ENCODE measurements at regions not wholly inside any gene's neighbourhood (a gene's known extent, or its start where the extent isn't known, plus 50 kb on each side); places are given as distances from the start of the nearest gene placed in this dataset.

DNA sequence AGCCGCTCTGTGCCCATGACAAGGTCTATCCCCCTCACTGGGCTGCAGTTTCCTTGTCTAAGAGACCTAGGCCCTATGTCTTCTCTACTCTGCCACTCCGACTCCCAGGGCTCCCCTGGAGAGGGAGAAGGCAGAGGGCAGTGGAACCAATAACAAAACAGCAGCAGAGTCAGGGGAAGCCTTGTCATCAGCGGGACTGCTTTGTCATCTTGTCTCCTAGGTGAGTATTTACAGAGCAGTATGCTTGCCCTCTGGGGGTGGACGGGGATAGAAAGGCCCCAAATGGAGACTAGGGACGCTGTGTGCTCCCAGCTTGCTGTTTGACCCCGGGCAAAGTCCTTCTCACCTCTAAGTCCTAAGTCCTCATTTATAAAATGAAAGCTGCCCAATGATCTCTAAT is 318.5 kb downstream of the CDK5RAP2 start:
- TF ChIP-seq CTCF (IDR thresholded peaks at IDR 0.05; ENCODE audit: low read depth, low read length) (no peak), EZH2phosphoT487 (IDR thresholded peaks at IDR 0.05; ENCODE audit: low read depth) (no peak)

All from OCI-LY3 (cell line).